DOHH2 (cell line): ENCODE measurements at regions not wholly inside any gene's neighbourhood (a gene's known extent, or its start where the extent isn't known, plus 50 kb on each side); places are given as distances from the start of the nearest gene placed in this dataset.

Source experiments
- H3F3A ChIP-seq: fragments of 200-600 bp; sonication (generic), shearing (Covaris generic); 2 replicates; pipeline ENCODE4 v1.6.0; 2016; ENCODE audit warnings: antibody characterized with exemption, mild to moderate bottlenecking; ENCODE audit not compliant: control insufficient read depth, insufficient read depth
- H3K27ac ChIP-seq: fragments of 200-600 bp; sonication (generic); 2 replicates; pipeline ENCODE4 v1.5.1; 2014; ENCODE audit warnings: low read depth, mild to moderate bottlenecking, low read length, moderate library complexity
- H3K27me3 ChIP-seq: fragments of 200-600 bp; sonication (generic); 2 replicates; pipeline ENCODE4 v1.6.1; 2014; ENCODE audit warnings: mild to moderate bottlenecking, low read length, mixed read lengths; ENCODE audit not compliant: control insufficient read depth
- H3K36me3 ChIP-seq: fragments of 200-600 bp; sonication (generic); 2 replicates; pipeline ENCODE4 v1.6.1; 2014; ENCODE audit warnings: mild to moderate bottlenecking, low read length, moderate library complexity, mixed read lengths; ENCODE audit not compliant: control insufficient read depth
- H3K4me1 ChIP-seq: fragments of 200-600 bp; sonication (generic); 2 replicates; pipeline ENCODE4 v1.6.1; 2014; ENCODE audit warnings: mild to moderate bottlenecking, low read length, mixed read lengths; ENCODE audit not compliant: control insufficient read depth
- H3K4me2 ChIP-seq: fragments of 200-600 bp; sonication (generic); 2 replicates; pipeline ENCODE4 v1.6.0; 2014; ENCODE audit warnings: mild to moderate bottlenecking, low read length, moderate library complexity
- H3K4me3 ChIP-seq: fragments of 200-600 bp; sonication (generic); 2 replicates; pipeline ENCODE4 v1.5.1; 2014; ENCODE audit warnings: mild to moderate bottlenecking, low read length, mixed read lengths
- H3K79me2 ChIP-seq: fragments of 200-600 bp; sonication (generic); 2 replicates; pipeline ENCODE4 v1.6.1; 2014; ENCODE audit warnings: mild to moderate bottlenecking, low read length, mixed read lengths; ENCODE audit not compliant: control insufficient read depth
- H3K9me2 ChIP-seq: fragments of 200-600 bp; sonication (generic); replicated peaks from 2 replicates; pipeline ENCODE4 v1.6.1; 2014; ENCODE audit warnings: mild to moderate bottlenecking, low read length, mixed read lengths; ENCODE audit not compliant: control insufficient read depth
- H3K9me3 ChIP-seq: fragments of 200-600 bp; sonication (generic); 2 replicates; pipeline ENCODE4 v1.6.1; 2014; ENCODE audit warnings: antibody characterized with exemption, low read length, mixed read lengths; ENCODE audit not compliant: control insufficient read depth, insufficient read depth
- H4K20me1 ChIP-seq: fragments of 200-600 bp; sonication (generic); 2 replicates; pipeline ENCODE4 v1.6.0; 2014; ENCODE audit warnings: low read depth, mild to moderate bottlenecking, antibody characterized with exemption, low read length, moderate library complexity; ENCODE audit not compliant: control insufficient read depth, insufficient read depth
- EZH2phosphoT487 ChIP-seq: fragments of 200-600 bp; sonication (generic); IDR thresholded peaks from 2 replicates; pipeline ENCODE4 v1.6.1; 2017; ENCODE audit warnings: borderline replicate concordance, mild to moderate bottlenecking, antibody characterized with exemption, low read length, moderate library complexity, mixed read lengths
- TF ChIP-seq, protein P1 (sequence below): fragments of 200-600 bp; sonication (generic); IDR thresholded peaks from one replicate; pipeline ENCODE4 v1.5.1; 2014; ENCODE audit warnings: antibody characterized with exemption, mild to moderate bottlenecking, low read depth, low read length; ENCODE audit not compliant: poor library complexity, severe bottlenecking

DNA sequence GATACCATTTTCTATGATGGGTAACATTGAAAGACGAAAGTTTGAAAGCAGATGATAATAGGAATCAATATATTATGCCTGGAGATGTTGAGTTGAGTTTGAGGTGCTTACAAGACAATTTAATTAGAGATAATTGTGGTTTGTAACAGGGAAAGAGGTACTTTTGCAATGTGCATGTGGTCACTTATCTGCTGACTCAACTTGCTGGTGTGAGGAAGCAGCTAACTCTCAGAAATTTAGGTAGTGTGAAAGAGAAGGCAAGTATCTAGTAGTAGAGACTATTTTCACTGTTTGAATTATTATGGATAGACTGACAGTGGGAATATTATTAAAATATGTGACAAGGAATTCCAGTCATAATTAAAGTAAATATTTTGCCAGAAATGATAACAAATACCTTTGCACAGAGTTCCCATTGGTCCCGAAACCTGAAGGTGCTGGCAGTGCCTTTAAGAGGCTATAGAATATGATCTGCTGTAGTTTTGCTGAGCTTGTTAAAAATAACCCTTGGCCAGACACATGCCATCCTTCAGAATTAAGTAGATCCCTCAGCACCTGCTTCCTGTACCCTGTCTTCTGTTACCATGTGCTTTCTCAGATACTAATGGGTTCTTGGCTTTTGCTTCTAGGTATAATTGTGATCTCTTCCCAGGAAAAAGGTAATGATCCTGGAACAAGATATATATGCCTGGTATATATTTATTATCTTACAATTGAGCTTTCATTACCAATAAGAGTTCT, 315.9 kb downstream of the BCHE start:
- Histone ChIP-seq H3K4me2 (no peak overlapping the region), H3K36me3 (no peaks in the 10 kb centered on the region), H3K4me3 (no peak overlapping the region), H3K27ac (no peak overlapping the region), H3K27me3 (no peaks in the 10 kb centered on the region), H3K9me3 (no peaks in the 10 kb centered on the region), H4K20me1 (no peaks in the 10 kb centered on the region), H3K9me2 (no peaks in the 10 kb centered on the region), H3F3A (no peaks in the 10 kb centered on the region), H3K4me1 (no peaks in the 10 kb centered on the region), H3K79me2 (no peaks in the 10 kb centered on the region)
- TF ChIP-seq, protein P1, sequence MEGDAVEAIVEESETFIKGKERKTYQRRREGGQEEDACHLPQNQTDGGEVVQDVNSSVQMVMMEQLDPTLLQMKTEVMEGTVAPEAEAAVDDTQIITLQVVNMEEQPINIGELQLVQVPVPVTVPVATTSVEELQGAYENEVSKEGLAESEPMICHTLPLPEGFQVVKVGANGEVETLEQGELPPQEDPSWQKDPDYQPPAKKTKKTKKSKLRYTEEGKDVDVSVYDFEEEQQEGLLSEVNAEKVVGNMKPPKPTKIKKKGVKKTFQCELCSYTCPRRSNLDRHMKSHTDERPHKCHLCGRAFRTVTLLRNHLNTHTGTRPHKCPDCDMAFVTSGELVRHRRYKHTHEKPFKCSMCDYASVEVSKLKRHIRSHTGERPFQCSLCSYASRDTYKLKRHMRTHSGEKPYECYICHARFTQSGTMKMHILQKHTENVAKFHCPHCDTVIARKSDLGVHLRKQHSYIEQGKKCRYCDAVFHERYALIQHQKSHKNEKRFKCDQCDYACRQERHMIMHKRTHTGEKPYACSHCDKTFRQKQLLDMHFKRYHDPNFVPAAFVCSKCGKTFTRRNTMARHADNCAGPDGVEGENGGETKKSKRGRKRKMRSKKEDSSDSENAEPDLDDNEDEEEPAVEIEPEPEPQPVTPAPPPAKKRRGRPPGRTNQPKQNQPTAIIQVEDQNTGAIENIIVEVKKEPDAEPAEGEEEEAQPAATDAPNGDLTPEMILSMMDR = no peak
- TF ChIP-seq EZH2phosphoT487 = no peak

DNA sequence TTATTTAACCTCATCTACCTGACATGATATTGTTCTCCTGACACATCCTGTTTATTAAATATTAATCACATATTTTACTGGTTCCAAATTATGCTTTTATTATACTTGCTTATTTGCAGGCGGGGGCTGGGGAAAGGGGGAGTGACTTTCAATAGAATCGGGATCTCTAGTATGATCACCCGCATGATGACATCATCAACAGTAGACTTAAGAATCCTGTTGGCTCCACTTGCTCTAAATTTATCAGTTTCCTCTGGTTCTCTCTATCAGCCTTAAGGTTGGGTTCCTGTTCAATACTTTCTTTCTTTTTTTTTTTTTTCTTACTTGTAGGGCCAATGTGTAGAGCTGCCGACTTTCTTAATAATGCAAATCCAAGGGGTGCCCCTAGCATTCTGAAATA, 317.5 kb downstream of the BCHE start:
- no peak overlapping the region for H3K27ac ChIP-seq
- no peaks in the 10 kb centered on the region for H3K79me2 ChIP-seq
- no peak for TF ChIP-seq EZH2phosphoT487
- TF ChIP-seq, protein P1 = no peak
- no peaks in the 10 kb centered on the region for H4K20me1 ChIP-seq
- H3K9me3 ChIP-seq = no peaks in the 10 kb centered on the region
- no peaks in the 10 kb centered on the region for H3K36me3 ChIP-seq
- H3K4me1 ChIP-seq = no peaks in the 10 kb centered on the region
- H3K9me2 ChIP-seq = no peaks in the 10 kb centered on the region
- no peak overlapping the region for H3K4me2 ChIP-seq
- no peak overlapping the region for H3K4me3 ChIP-seq
- no peaks in the 10 kb centered on the region for H3F3A ChIP-seq
- no peaks in the 10 kb centered on the region for H3K27me3 ChIP-seq

DNA sequence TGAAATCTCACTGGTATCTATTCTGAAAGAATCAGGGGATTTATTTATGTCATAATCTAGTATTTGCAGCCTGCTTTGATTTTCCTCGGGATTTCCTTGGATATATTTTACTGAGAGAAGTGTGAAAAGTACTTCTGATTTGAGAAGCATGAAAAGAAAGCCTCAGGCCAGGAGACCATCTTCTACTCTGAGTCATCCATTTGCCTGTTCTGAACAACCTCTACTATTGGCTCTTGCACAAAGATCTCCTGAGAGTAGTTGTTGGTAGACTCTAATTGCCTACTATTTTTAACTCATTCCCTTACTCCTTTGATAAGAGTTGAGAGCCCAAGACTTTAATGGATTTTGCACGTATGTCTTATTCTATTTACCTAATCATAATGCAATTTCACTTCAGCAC, 318.9 kb downstream of the BCHE start:
- no peak overlapping the region for H3K27ac ChIP-seq
- no peak for TF ChIP-seq EZH2phosphoT487
- TF ChIP-seq, protein P1 = no peak
- H3K36me3 ChIP-seq = no peaks in the 10 kb centered on the region
- no peaks in the 10 kb centered on the region for H3K9me2 ChIP-seq
- H3K4me3 ChIP-seq = no peak overlapping the region
- no peaks in the 10 kb centered on the region for H3K79me2 ChIP-seq
- H4K20me1 ChIP-seq = no peaks in the 10 kb centered on the region
- no peaks in the 10 kb centered on the region for H3F3A ChIP-seq
- H3K4me1 ChIP-seq = no peaks in the 10 kb centered on the region
- no peaks in the 10 kb centered on the region for H3K27me3 ChIP-seq
- no peaks in the 10 kb centered on the region for H3K9me3 ChIP-seq
- no peak overlapping the region for H3K4me2 ChIP-seq
